DOHH2 (cell line): ENCODE measurements at regions not wholly inside any gene's neighbourhood (a gene's known extent, or its start where the extent isn't known, plus 50 kb on each side); places are given as distances from the start of the nearest gene placed in this dataset.

Experiments used
- CTCF ChIP-seq: fragments of 200-600 bp; sonication (generic); IDR thresholded peaks from one replicate; pipeline ENCODE4 v1.5.1; 2014; ENCODE audit warnings: antibody characterized with exemption, mild to moderate bottlenecking, low read depth, low read length; ENCODE audit not compliant: poor library complexity, severe bottlenecking
- EZH2phosphoT487 ChIP-seq: fragments of 200-600 bp; sonication (generic); IDR thresholded peaks from 2 replicates; pipeline ENCODE4 v1.6.1; 2017; ENCODE audit warnings: borderline replicate concordance, mild to moderate bottlenecking, antibody characterized with exemption, low read length, moderate library complexity, mixed read lengths

- no peak for TF ChIP-seq CTCF
- TF ChIP-seq EZH2phosphoT487: no peak
Measured at GRCh38 chr2:47276061-47276460, 93.0 kb upstream of the EPCAM start.
